ENCODE measurements at regions not wholly inside any gene's neighbourhood (a gene's known extent, or its start where the extent isn't known, plus 50 kb on each side); places are given as distances from the start of the nearest gene placed in this dataset.

GRCh38 chr1:239943761-239944160 lies 147.9 kb upstream of the FMN2 start:
- TF ChIP-seq EP300 (IDR thresholded peaks at IDR 0.05), result no peak
- TF ChIP-seq, protein P1, sequence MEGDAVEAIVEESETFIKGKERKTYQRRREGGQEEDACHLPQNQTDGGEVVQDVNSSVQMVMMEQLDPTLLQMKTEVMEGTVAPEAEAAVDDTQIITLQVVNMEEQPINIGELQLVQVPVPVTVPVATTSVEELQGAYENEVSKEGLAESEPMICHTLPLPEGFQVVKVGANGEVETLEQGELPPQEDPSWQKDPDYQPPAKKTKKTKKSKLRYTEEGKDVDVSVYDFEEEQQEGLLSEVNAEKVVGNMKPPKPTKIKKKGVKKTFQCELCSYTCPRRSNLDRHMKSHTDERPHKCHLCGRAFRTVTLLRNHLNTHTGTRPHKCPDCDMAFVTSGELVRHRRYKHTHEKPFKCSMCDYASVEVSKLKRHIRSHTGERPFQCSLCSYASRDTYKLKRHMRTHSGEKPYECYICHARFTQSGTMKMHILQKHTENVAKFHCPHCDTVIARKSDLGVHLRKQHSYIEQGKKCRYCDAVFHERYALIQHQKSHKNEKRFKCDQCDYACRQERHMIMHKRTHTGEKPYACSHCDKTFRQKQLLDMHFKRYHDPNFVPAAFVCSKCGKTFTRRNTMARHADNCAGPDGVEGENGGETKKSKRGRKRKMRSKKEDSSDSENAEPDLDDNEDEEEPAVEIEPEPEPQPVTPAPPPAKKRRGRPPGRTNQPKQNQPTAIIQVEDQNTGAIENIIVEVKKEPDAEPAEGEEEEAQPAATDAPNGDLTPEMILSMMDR (IDR thresholded peaks at IDR 0.05), result no peak
